ENCODE measurements at regions not wholly inside any gene's neighbourhood (a gene's known extent, or its start where the extent isn't known, plus 50 kb on each side); places are given as distances from the start of the nearest gene placed in this dataset.

DNA sequence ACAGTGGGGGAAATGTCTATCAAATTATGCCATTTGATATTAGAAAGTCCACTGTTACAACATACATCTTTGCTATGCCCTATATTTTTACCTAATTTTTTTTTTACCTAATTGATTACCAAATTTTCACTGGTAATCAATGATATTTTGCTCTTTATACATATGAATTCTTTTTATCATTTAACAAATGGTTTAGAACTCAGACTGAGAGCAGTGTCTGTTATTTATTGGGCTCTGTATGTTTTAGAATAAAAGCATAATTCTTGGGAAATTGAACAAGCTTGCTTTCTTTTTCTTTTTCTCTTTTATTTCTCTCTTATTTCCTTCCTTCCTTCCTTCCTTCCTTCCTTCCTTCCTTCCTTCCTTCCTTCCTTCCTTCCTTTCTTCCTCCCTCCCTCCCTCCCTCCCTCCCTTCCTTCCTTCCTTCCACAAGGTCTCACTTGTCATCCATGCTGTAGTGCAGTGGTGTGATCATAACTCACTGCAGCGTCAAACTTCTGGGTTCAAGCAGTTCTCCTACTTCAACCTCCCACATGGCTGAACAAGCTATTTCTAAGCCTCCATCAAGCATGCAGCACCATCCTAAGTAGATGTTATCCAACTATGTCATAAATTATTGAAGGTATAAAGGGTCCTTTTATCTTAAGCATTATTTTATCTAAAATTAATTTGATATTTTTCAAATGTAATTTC, 911.7 kb upstream of the CITED2 start:
- Histone ChIP-seq H3K9me3 (no peaks in the 10 kb centered on the region), H3K36me3 (no peaks in the 10 kb centered on the region), H3K4me3 (no peak overlapping the region), H3K4me1 (no peaks in the 10 kb centered on the region), H3K27me3 (no peaks in the 10 kb centered on the region), H3K27ac (no peak overlapping the region)
- intact Hi-C loops (cut with DNase I) = no loop called here
- TF ChIP-seq POLR2A (IDR thresholded peaks at IDR 0.05) = no peak
- TF ChIP-seq, protein P1, sequence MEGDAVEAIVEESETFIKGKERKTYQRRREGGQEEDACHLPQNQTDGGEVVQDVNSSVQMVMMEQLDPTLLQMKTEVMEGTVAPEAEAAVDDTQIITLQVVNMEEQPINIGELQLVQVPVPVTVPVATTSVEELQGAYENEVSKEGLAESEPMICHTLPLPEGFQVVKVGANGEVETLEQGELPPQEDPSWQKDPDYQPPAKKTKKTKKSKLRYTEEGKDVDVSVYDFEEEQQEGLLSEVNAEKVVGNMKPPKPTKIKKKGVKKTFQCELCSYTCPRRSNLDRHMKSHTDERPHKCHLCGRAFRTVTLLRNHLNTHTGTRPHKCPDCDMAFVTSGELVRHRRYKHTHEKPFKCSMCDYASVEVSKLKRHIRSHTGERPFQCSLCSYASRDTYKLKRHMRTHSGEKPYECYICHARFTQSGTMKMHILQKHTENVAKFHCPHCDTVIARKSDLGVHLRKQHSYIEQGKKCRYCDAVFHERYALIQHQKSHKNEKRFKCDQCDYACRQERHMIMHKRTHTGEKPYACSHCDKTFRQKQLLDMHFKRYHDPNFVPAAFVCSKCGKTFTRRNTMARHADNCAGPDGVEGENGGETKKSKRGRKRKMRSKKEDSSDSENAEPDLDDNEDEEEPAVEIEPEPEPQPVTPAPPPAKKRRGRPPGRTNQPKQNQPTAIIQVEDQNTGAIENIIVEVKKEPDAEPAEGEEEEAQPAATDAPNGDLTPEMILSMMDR (IDR thresholded peaks at IDR 0.05) = no peak
- DNase-seq = no peak
- WGBS, 2 donors = 81 to 92% methylated on average over 1 of the region's 1 CpG

DNA sequence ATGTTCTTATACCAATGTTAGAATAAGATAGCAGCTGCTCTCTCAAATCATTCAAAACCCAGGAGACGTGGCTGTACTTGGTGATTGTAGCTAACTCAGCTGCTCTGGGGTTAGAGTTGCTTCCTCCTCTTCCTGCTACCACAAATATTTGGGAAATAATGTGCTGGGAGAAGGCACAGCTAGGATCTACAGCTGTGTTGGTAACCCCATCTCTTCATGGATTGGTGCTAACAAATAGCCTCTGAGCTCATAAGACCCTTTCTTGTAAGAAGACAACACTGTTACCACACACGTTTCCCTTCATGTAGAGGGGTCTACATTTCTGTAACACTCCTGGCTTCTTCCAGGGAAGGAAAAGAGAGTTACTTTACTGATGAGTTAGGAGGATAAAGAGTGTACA, 911.0 kb upstream of the CITED2 start:
- DNase-seq = no peak
- H3K27me3 ChIP-seq = no peaks in the 10 kb centered on the region
- intact Hi-C loops (cut with DNase I) = no loop called here
- no peaks in the 10 kb centered on the region for H3K36me3 ChIP-seq
- no peak overlapping the region for H3K4me3 ChIP-seq
- 58 to 87% methylated on average over 2 of the region's 2 CpGs for WGBS, 2 donors
- no peak overlapping the region for H3K27ac ChIP-seq
- TF ChIP-seq POLR2A (IDR thresholded peaks at IDR 0.05) = no peak
- TF ChIP-seq, protein P1 (IDR thresholded peaks at IDR 0.05) = no peak
- H3K4me1 ChIP-seq = no peaks in the 10 kb centered on the region
- no peaks in the 10 kb centered on the region for H3K9me3 ChIP-seq

DNA sequence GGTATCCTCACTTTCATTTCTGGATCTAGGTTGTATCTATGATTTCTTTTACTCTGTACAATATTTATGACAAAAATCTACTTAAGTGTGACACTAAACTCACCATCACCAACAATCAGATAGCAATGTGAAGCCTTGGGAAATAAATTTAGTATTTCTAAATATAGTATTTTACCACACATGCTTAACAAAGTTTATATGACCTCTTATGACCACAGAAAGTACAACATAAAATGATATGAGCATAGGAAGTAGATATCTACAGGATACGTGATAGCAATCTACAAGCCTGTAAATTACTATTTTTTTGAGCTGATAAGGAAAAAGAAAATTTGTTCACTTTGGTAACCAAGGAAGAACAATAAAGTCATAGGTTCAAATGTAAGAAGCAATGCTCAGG, 910.4 kb upstream of the CITED2 start:
- Histone ChIP-seq H3K27ac (no peak overlapping the region), H3K9me3 (no peaks in the 10 kb centered on the region), H3K4me1 (no peaks in the 10 kb centered on the region), H3K36me3 (no peaks in the 10 kb centered on the region), H3K4me3 (no peak overlapping the region), H3K27me3 (no peaks in the 10 kb centered on the region)
- DNase-seq = no peak
- no peak for TF ChIP-seq POLR2A (IDR thresholded peaks at IDR 0.05)
- TF ChIP-seq, protein P1 (IDR thresholded peaks at IDR 0.05) = no peak
- intact Hi-C loops (cut with DNase I) = no loop called here
- WGBS, 2 donors = 74 to 78% methylated on average over 1 of the region's 1 CpG

DNA sequence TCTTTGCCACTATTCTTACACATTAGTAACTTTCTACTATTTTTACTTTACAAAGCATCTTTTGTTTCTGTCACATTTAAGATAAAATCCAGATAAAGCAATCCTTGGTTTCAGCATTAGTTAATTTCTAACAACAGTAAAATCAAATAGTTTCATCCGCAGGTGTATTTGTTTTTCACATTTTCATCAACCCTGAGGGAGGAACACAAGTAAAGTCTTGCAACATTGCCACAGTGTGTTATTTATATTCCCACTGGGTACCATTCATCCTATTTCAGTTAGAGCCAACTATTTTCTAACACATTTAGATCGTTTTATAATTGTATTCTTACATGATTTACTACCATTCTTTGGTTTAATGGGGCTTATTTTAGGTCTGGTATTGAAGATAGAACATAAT, 908.7 kb upstream of the CITED2 start:
- no peaks in the 10 kb centered on the region for H3K9me3 ChIP-seq
- intact Hi-C loops (cut with DNase I) = no loop called here
- H3K27me3 ChIP-seq = no peaks in the 10 kb centered on the region
- no peak overlapping the region for H3K4me3 ChIP-seq
- TF ChIP-seq, protein P1 (IDR thresholded peaks at IDR 0.05) = no peak
- no peak for TF ChIP-seq POLR2A (IDR thresholded peaks at IDR 0.05)
- H3K36me3 ChIP-seq = no peaks in the 10 kb centered on the region
- WGBS, 2 donors = 27 to 32% methylated on average over 2 of the region's 2 CpGs
- H3K27ac ChIP-seq = no peak overlapping the region
- H3K4me1 ChIP-seq = no peaks in the 10 kb centered on the region
- DNase-seq = no peak

DNA sequence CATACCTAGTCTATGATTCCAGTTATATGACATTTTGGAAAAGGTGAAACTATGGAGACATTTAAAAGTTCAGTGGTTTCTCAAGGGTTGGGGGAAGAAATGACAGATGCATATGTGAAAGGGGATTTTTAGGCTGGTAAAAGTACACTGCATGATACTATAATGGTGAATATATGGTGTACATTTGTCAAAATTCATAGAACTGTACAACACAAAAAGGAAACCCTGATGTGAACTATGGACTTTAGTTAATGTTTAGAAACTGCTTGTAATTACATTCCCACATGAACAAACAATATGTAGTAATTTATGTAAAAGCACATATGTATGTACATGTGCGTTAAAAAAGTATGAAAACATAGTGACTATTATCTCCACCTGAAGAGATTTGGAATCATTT, 907.3 kb upstream of the CITED2 start:
- WGBS, 2 donors = 86 to 97% methylated on average over 1 of the region's 1 CpG
- H3K27me3 ChIP-seq = no peaks in the 10 kb centered on the region
- no peaks in the 10 kb centered on the region for H3K4me1 ChIP-seq
- TF ChIP-seq, protein P1 (IDR thresholded peaks at IDR 0.05) = no peak
- TF ChIP-seq POLR2A (IDR thresholded peaks at IDR 0.05) = no peak
- no peak overlapping the region for H3K4me3 ChIP-seq
- H3K9me3 ChIP-seq = no peaks in the 10 kb centered on the region
- intact Hi-C loops (cut with DNase I) = no loop called here
- H3K27ac ChIP-seq = no peak overlapping the region
- DNase-seq = no peak
- H3K36me3 ChIP-seq = no peaks in the 10 kb centered on the region
